HG02852 (cell line): ENCODE measurements at regions not wholly inside any gene's neighbourhood (a gene's known extent, or its start where the extent isn't known, plus 50 kb on each side); places are given as distances from the start of the nearest gene placed in this dataset.

ENCODE experiments used
- ATAC-seq: cut with Tn5 transposase; IDR thresholded peaks from one replicate; pipeline ENCODE4 v1.9.1; 2021; ENCODE audit warnings: mild to moderate bottlenecking, moderate library complexity; ENCODE audit not compliant: unreplicated experiment

GRCh38 chr14:71273366-71273765 lies 366.1 kb downstream of the PCNX1 start:
- ATAC-seq, result no peak

GRCh38 chr14:71284048-71284447 lies 376.8 kb downstream of the PCNX1 start:
- ATAC-seq, result no peak

- ATAC-seq, result no peak
These were observed 378.9 kb downstream of the PCNX1 start for GRCh38 chr14:71286126-71286525.

- ATAC-seq, result no peak
These were observed 380.3 kb downstream of the PCNX1 start for GRCh38 chr14:71287567-71287966.

GRCh38 chr14:71289536-71289935 lies 382.3 kb downstream of the PCNX1 start:
- peak; percentile 74 for ATAC-seq

- no peak for ATAC-seq
These were observed 383.0 kb downstream of the PCNX1 start for GRCh38 chr14:71290301-71290700.

- ATAC-seq, result peak; percentile 71
These were observed 383.8 kb downstream of the PCNX1 start for GRCh38 chr14:71290960-71291466.

GRCh38 chr14:71296184-71296583 lies 388.9 kb downstream of the PCNX1 start:
- no peak for ATAC-seq

GRCh38 chr14:71300566-71301330 lies 393.5 kb downstream of the PCNX1 start:
- no peak for ATAC-seq

GRCh38 chr14:71301611-71302010 lies 394.4 kb downstream of the PCNX1 start:
- ATAC-seq, result no peak

GRCh38 chr14:71304690-71305089 lies 397.4 kb downstream of the PCNX1 start:
- ATAC-seq, result no peak

GRCh38 chr14:71308671-71309070 lies 401.4 kb downstream of the PCNX1 start:
- no peak for ATAC-seq

GRCh38 chr14:71309756-71310155 lies 402.5 kb downstream of the PCNX1 start:
- ATAC-seq, result no peak

- no peak for ATAC-seq
These were observed 403.8 kb downstream of the PCNX1 start for GRCh38 chr14:71311061-71311460.

- ATAC-seq, result no peak
These were observed 407.5 kb downstream of the PCNX1 start for GRCh38 chr14:71314717-71315116.

- no peak for ATAC-seq
These were observed 410.3 kb downstream of the PCNX1 start for GRCh38 chr14:71317385-71318096.

GRCh38 chr14:71318097-71318459 lies 410.8 kb downstream of the PCNX1 start:
- no peak for ATAC-seq

- ATAC-seq, result no peak
These were observed 412.4 kb downstream of the PCNX1 start for GRCh38 chr14:71319666-71320065.

- peak; percentile 77 for ATAC-seq
These were observed 413.0 kb downstream of the PCNX1 start, which contains the start of gene SIPA1L1 for GRCh38 chr14:71320107-71320733. Gene SIPA1L1, plus strand, starts transcription at chr14:71320476.

GRCh38 chr14:71320734-71321573 lies 413.7 kb downstream of the PCNX1 start:
- ATAC-seq, result peak; percentile 36
